NCI-H187 treated with DMSO at 0.1 percent for 48 hours (cell line): ENCODE measurements at regions not wholly inside any gene's neighbourhood (a gene's known extent, or its start where the extent isn't known, plus 50 kb on each side); places are given as distances from the start of the nearest gene placed in this dataset.
A peak's percentile ranks its signal among the peaks of the same experiment; 100 is the strongest.

ENCODE experiments used
- DNase-seq: peaks from one replicate; lab custom pipeline; 2025; lab: John Stamatoyannopoulos, UW

DNA sequence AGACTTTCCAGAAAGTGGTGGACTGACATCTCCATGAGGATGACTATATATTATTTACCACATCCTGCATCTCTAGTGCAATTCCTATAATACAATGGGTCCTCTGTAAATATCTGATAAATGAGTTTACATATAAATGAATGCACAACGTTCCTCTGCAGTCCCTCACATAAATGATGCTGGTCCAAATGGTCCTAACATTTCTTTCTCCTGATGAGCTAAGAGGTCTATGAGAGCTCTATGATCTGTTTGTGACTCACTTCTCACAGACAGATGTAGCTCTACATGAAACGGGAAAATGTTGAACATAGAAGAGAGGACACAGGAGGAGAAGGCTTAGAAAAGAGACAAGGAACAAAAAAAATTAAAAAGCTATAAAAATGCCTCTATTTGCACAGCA, 201.2 kb upstream of the PIK3C3 start:
- no peak for DNase-seq

DNA sequence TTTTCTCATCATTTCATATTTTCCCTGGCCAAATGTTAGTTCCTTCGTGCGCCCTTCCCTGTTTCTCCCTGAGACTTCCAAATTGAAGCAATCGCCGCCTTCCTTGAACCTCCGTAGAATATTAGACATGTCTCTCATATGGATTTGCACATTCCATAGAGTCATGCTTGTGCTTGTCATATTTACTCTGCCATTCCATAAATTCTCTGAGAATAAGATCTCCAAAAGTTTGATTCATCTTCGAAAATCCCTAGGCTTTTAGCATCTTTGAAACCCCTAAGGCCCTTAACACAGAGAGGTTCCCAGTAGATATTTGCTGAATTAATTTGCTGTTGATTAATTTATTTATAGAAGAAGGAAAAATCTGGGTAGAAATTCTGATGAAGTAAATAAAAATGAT, 202.2 kb upstream of the PIK3C3 start:
- DNase-seq, result no peak

DNA sequence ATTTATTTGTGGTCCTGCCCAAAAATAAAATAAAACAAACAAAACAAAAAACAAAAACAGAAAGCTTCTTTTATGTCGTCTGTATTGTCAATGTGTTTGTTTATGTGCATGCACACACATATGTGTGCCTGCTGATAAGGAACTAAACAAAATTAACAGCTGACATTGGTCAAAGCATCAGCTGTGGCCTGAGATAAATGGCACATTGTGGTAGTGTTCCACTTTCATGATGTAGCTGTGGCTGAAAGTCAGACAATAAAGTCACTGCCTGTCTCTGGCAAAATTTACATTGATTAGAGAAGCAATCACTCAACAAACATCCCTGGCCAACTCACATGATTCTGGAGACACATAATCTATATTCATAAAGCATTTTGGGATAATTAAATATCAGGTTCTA, 203.4 kb upstream of the PIK3C3 start:
- DNase-seq, result no peak

- DNase-seq, result no peak
These were observed 203.9 kb upstream of the PIK3C3 start for GRCh38 chr18:41751161-41751560.

GRCh38 chr18:41747723-41748242, 207.3 kb upstream of the PIK3C3 start:
- no peak for DNase-seq

DNA sequence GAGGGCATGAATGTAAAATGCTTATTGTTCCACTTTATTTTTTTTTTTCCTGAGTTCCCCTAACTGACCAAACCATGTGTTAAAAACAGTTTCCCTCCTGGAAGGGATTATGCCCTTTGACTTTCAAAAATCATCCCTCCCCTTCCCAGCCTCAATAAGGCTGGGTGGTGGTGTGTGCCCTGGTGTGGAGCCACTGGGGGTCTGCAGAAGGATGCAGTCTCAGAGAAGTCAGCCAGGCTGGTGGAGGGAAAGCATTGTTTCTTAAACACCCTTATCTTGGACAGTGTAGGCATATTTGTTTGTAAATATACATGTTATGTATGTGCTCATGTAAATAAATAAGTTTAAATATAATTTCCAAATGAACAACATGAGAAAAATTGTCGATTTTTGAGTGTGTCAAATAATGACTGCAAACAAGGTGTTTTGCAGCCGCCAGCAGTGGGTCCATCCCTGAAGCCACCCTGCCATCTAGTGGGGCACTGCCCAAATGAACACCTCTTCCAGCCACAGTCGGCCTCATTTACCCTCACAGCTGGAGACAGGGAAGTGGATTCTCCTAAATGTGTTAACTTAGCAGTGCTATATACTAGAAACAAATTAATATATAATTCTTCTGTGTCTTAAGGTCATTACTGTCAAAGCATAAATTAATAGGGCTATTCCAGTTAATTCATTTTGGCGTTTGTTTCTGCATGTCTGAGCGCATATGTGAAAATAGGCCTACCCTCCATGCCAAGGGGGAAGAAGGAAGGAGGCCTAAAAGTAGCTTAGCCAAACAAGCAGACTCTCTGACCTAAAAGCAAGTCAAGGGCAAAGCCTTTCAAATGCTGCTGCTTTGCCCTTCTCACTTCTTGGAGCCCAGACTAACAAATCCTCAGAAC, 209.6 kb upstream of the PIK3C3 start:
- DNase-seq, result peak; percentile 54

- DNase-seq, result no peak
These were observed 210.5 kb upstream of the PIK3C3 start for GRCh38 chr18:41744421-41745030.

- DNase-seq, result no peak
These were observed 217.8 kb upstream of the PIK3C3 start for GRCh38 chr18:41737218-41737617.

- no peak for DNase-seq
These were observed 220.1 kb upstream of the PIK3C3 start for GRCh38 chr18:41734917-41735316.

DNA sequence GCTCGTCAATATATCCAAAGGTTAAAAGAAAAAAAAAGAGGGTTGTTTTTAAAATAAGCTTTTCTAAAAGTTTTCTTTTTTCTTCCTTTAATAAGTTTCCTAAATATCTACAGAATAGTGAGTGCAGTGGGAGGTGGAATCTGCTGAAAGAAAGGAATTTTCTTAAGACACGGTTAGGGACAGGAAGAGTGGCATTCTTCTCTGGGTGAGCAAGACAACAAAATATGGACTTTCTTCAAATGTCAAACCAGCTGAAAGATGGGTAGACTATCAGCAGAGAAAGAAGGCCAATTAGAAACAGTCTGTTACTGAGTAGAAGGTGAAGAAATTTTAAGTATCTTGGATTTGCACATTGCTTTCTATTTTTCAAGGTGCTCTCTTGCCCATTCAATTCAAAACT, 222.7 kb upstream of the PIK3C3 start:
- no peak for DNase-seq

DNA sequence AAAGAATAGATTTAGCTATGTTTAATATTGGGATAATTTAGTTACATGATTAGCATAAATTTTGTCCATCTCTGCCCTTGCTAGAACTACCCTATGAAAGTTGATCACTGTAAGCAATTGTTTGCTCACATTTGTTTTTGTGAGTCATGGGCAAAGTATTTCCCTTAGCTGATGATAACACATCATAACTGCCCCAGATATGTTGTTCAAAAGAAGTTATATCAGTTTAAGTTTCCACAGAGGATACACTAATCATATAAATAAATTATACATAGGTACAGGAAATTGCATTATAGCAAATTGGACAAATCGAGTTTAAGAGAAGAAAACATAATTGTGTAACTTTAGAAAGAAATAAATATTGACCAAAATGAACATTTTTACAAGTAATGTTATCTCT, 223.2 kb upstream of the PIK3C3 start:
- no peak for DNase-seq

- no peak for DNase-seq
These were observed 230.8 kb upstream of the PIK3C3 start for GRCh38 chr18:41724195-41724594.

DNA sequence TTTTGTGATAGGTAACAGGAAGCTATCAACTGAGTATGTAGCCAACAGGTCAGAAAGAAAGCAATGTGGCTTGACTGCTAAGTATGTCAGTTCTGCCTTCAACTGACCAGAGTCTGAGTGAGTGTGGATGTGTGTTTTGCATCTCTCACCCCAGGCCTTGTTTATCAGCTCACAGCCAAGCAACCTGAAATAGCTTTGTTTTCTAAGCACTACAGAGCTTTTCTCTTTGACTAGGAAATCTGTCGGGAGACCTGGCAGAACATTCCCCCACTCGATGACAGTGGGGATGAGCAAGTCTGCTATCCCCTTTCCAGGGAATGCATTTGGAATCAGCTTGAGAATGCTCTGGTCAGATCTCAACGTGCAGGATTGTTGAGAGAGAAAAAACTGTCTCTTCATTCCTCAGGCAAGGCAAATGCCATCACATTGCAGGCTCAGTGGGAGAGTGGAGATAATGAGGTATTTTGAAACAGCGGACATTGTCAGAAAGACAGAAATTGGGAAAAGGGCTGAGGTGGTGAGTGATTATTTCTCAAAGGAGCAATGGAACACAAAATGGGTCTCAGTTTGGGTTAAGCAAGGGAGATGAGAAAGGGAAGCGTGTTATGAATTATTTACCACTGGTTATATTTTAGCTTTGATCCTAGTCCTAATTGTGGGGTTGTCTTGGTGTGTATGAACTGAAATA, 233.8 kb upstream of the PIK3C3 start:
- no peak for DNase-seq

DNA sequence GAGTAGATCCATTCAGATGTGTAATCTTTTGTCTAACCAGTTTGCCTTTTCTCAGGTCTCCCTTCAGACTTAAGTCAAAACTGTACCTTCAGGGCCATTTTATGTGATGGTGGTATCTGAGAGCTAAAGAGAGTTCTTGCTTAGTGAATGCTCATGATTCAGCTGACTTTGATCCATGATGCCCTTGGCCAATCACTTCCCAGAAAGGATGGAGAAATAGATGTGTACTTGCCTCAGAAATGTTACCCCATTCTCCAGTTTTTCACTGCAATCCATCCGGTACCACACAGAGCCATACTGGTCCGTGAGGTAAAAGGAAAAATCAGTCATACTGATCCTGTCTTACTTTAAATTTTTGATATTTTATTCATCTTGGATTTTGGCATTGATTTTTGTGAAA, 234.8 kb upstream of the PIK3C3 start:
- DNase-seq, result no peak

DNA sequence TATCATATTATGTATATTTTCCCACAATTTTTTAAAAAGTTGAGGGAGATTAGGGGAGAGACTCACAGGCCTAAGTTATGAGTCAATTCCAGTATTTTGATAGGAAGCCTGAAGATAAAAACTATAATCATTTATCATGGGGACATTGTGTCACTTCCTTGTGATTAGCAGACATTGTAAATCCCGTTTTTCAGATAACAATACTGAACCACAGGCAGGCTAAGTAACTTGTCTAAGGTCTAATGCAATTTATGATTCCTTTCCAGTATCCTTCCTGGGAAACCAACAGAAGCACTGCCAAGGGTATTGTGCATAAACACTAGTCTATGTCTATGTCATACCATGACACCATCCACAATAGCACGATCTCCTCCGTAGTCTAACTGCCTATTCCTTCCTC, 235.2 kb upstream of the PIK3C3 start:
- DNase-seq, result no peak

GRCh38 chr18:41714872-41715271, 240.2 kb upstream of the PIK3C3 start:
- DNase-seq, result no peak

DNA sequence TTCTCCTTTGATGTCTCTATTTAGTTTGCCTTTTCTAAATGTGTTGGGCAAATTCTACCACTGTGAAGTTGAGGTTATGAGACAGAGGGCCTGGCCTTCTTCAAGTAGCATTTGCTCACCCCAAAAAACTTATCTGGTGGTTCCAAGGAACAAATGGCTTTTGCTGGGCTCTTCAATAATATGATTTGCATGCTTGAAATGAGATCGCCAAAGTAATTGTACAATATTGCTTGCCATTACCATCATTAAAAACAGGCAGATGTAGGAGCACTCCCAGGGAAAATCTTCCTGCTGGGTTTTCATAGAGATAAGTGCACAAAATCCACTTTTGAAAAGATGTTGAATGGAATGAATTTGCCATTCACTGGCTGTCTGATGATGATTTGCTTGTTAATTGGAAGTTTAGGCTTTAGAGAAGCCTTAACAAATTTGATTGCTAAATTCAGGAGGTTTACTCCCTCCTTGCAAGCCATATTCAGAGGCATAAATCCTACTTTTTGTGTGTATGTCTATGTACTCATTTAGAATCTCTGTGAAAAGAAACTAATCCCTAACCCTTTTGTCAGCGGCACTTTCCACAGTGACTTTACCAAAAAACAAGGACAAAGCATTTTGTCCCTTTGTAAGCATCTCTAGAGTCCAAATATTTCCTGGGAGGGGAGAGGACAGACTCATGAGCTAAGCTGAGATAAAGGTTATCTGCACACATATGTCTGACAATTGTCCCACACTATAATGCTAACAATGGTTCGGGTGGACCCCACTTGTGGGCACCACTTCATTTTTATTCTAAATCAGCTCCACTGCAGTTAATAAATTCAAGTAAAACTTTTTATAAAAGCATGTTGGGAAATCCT, 240.8 kb upstream of the PIK3C3 start:
- no peak for DNase-seq

GRCh38 chr18:41706301-41706700, 248.7 kb upstream of the PIK3C3 start:
- DNase-seq, result no peak

DNA sequence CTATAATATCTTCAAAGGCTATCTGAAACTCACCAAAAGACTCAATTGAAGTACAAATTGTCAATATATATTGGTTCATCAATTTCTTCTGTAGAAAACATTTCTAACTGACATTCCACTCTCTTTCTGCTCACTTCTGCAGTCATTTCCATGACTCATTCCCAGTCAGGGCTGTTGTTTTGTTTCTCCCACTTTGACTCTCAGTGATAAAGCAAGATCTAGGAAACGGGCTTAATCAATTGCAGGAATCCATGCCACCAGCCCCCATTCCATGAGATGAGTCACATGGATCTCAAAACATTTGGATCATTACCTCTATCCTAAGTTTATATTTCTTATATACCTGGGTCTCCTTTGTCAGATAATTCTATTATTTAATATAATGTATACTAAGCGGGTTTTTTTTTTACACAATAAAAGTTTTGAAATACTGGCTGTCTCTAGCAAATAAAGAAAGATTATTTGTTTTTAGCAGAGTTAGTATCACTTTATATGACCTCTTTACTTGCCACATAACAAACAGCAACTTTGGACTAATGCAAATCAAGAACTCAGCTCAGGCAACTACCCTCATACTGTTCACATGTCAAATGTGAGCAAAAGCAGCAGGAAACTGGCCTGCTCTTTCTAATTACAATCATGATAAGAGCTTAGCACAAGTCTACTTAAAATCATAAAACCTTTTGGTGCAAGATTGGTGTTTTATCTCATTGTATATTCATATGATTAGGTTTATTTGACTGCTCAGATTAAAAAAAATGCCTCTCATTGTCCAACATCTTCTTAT, 251.1 kb upstream of the PIK3C3 start:
- DNase-seq, result no peak

DNA sequence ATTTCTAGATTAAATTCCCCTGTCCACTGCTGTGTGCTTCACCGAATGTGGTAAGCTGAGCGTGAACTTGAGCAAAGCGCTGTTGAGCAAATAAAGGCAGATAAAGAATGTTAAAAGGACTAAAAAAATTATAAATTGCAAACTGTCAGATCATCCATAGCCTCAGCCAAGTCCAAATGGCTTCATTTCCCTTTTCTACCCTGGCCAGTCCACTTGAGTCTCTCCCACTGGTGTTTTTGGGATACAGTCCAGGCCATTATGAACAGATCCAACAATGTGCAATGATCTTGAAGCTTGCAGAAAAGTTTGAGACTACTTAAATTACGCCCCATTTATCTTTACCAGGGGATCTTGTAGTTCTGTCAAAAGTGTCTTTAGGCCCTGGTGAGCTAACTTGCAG, 254.6 kb upstream of the PIK3C3 start:
- DNase-seq, result no peak

- DNase-seq, result no peak
These were observed 259.6 kb upstream of the PIK3C3 start for GRCh38 chr18:41695441-41695840.
